GM12878 (cell line): ENCODE measurements at regions not wholly inside any gene's neighbourhood (a gene's known extent, or its start where the extent isn't known, plus 50 kb on each side); places are given as distances from the start of the nearest gene placed in this dataset.

Experiments used
- ATAC-seq: fragments of 200-7000 bp; cut with Tn5 transposase; 3 replicates; pipeline ENCODE4 v1.9.1; 2020; ENCODE audit warnings: mild to moderate bottlenecking, moderate library complexity
- BruUV-seq: library from RNA; stranded (reverse); fragments of 400-500 nt; replicated peaks from 2 replicates; lab custom pipeline; 2021; lab: Mats Ljungman, UMichigan
- CTCF ChIA-PET: fragments of 300-600 bp; sonication (Branson Sonifier 250); formaldehyde crosslinking; extraction: SDS; loops from one replicate; lab custom pipeline; 2021; ENCODE audit warnings: inconsistent platforms; lab: Yijun Ruan, JAX
- POLR2A ChIA-PET: fragments of 350-600 bp; formaldehyde crosslinking; extraction: SDS; loops from one replicate; lab custom pipeline; 2021; ENCODE audit warnings: inconsistent platforms; lab: Charles Lee
- RAD21 ChIA-PET: fragments of 300-600 bp; sonication (Branson Sonifier 250); formaldehyde crosslinking; loops from one replicate; lab custom pipeline; 2023; ENCODE audit warnings: antibody characterized with exemption; ENCODE audit not compliant: unreplicated experiment; lab: Charles Lee
- SMC1A ChIA-PET: fragments of 300-600 bp; sonication (Branson Sonifier 250); formaldehyde crosslinking; loops from one replicate; lab custom pipeline; 2023; ENCODE audit not compliant: unreplicated experiment, uncharacterized antibody; lab: Charles Lee
- DNase-seq: peaks from one replicate; pipeline ENCODE4 v3.0.0-alpha.2; 2011; ENCODE audit warnings: low read depth, low spot score
- FAIRE-seq: peaks from 3 replicates; lab custom pipeline; 2011; peaks lifted over from hg19 to GRCh38; lab: Jason Lieb, UNC
- H2AFZ ChIP-seq: 2 replicates; pipeline ENCODE4 v1.6.0; 2011; ENCODE audit warnings: low read depth, low read length, control low read depth; ENCODE audit not compliant: control insufficient read depth
- H3K27ac ChIP-seq: 2 replicates; pipeline ENCODE4 v1.5.1; 2011; ENCODE audit warnings: control low read depth; ENCODE audit not compliant: control insufficient read depth, insufficient read depth
- H3K27me3 ChIP-seq, 2 experiments: replicated peaks in 1 of 2; 2 replicates each; pipeline versions ENCODE4 v1.6.0 to v1.6.1; 2011; ENCODE audit warnings: low read length in 1 of 2; ENCODE audit not compliant: control insufficient read depth in 2 of 2, insufficient read depth in 2 of 2
- H3K36me3 ChIP-seq, 2 experiments: 2 replicates each; pipeline ENCODE4 v1.5.1; 2011; ENCODE audit warnings: low read length in 1 of 2; ENCODE audit not compliant: control insufficient read depth in 2 of 2, insufficient read depth in 2 of 2
- H3K4me1 ChIP-seq: 2 replicates; pipeline ENCODE4 v1.6.1; 2011; ENCODE audit warnings: mild to moderate bottlenecking, low read length, moderate library complexity, mixed read lengths; ENCODE audit not compliant: control insufficient read depth, insufficient read depth
- H3K4me2 ChIP-seq: 2 replicates; pipeline ENCODE4 v1.6.0; 2011; ENCODE audit warnings: control low read depth; ENCODE audit not compliant: control insufficient read depth, insufficient read depth
- H3K4me3 ChIP-seq: fragments of 200-600 bp; sonication (generic); 2 replicates; pipeline ENCODE4 v1.5.1; 2016
- H3K79me2 ChIP-seq: 2 replicates; pipeline ENCODE4 v1.6.0; 2011; ENCODE audit warnings: low read length; ENCODE audit not compliant: control insufficient read depth, insufficient read depth
- H3K9ac ChIP-seq: 2 replicates; pipeline ENCODE4 v1.8.0; 2011; ENCODE audit warnings: low read length, control low read depth, mixed read lengths; ENCODE audit not compliant: control insufficient read depth, insufficient read depth
- H3K9me3 ChIP-seq: replicated peaks from 3 replicates; pipeline ENCODE4 v1.5.1; 2011; ENCODE audit warnings: mild to moderate bottlenecking, low read length; ENCODE audit not compliant: control insufficient read depth, insufficient read depth
- H4K20me1 ChIP-seq: 2 replicates; pipeline ENCODE4 v1.6.0; 2011; ENCODE audit not compliant: control insufficient read depth, insufficient read depth
- BCL3 ChIP-seq: IDR thresholded peaks from 2 replicates; pipeline ENCODE4 v1.6.1; 2011; ENCODE audit warnings: borderline replicate concordance, low read depth, mild to moderate bottlenecking, moderate library complexity, low read length; ENCODE audit not compliant: insufficient read depth, poor library complexity, severe bottlenecking
- BRCA1 ChIP-seq: IDR thresholded peaks from 2 replicates; pipeline ENCODE4 v1.6.1; 2011; ENCODE audit warnings: low read depth, low read length, improper control_type of control experiment
- CBFB ChIP-seq: IDR thresholded peaks from 2 replicates; pipeline ENCODE4 v1.6.1; 2016; ENCODE audit warnings: antibody characterized with exemption, low read depth
- CBX3 ChIP-seq: fragments of 200-600 bp; sonication (generic); IDR thresholded peaks from 2 replicates; pipeline ENCODE4 v1.6.1; 2016; ENCODE audit warnings: low read depth, borderline replicate concordance
- CHD2 ChIP-seq: IDR thresholded peaks from 2 replicates; pipeline ENCODE4 v1.6.1; 2011; ENCODE audit warnings: low read depth, low read length, improper control_type of control experiment, borderline replicate concordance
- EZH2 ChIP-seq: IDR thresholded peaks from 2 replicates; pipeline ENCODE4 v1.6.1; 2012; ENCODE audit warnings: low read depth, mild to moderate bottlenecking, control low read depth, inconsistent platforms, low read length, borderline replicate concordance; ENCODE audit not compliant: control insufficient read depth
- KDM1A ChIP-seq: fragments of 200-600 bp; sonication (generic); IDR thresholded peaks from 2 replicates; pipeline ENCODE4 v1.6.1; 2016; ENCODE audit warnings: borderline replicate concordance
- MEF2B ChIP-seq: fragments of 450-650 bp; IDR thresholded peaks from 2 replicates; pipeline ENCODE4 v1.6.1; 2018; ENCODE audit warnings: mild to moderate bottlenecking, moderate library complexity; ENCODE audit not compliant: partially characterized antibody, poor library complexity, severe bottlenecking
- MTA2 ChIP-seq: fragments of 450-650 bp; IDR thresholded peaks from 2 replicates; pipeline ENCODE4 v1.6.1; 2016; ENCODE audit warnings: low read depth, mild to moderate bottlenecking, moderate library complexity
- NBN ChIP-seq: fragments of 450-650 bp; IDR thresholded peaks from 2 replicates; pipeline ENCODE4 v1.6.1; 2016
- NFYB ChIP-seq: IDR thresholded peaks from 2 replicates; pipeline ENCODE4 v1.6.1; 2011; ENCODE audit warnings: low read depth, mild to moderate bottlenecking, low read length, improper control_type of control experiment, moderate library complexity; ENCODE audit not compliant: insufficient read depth
- RAD21 ChIP-seq: IDR thresholded peaks from 2 replicates; pipeline ENCODE4 v1.6.1; 2011; ENCODE audit warnings: mild to moderate bottlenecking, low read depth, low read length, moderate library complexity; ENCODE audit not compliant: insufficient read depth
- RBBP5 ChIP-seq: fragments of 200-600 bp; sonication (generic); conservative IDR thresholded peaks from 2 replicates; pipeline ENCODE4 v1.6.1; 2016
- SIX5 ChIP-seq: IDR thresholded peaks from 2 replicates; pipeline ENCODE4 v1.6.1; 2011; ENCODE audit warnings: mild to moderate bottlenecking, low read depth, low read length, moderate library complexity; ENCODE audit not compliant: severe bottlenecking
- SMC3 ChIP-seq: IDR thresholded peaks from 2 replicates; pipeline ENCODE4 v1.6.1; 2011; ENCODE audit warnings: low read length, improper control_type of control experiment, borderline replicate concordance
- SREBF1 ChIP-seq: IDR thresholded peaks from 2 replicates; pipeline ENCODE4 v1.6.1; 2012; ENCODE audit warnings: mild to moderate bottlenecking, low read length
- SREBF2 ChIP-seq: IDR thresholded peaks from 2 replicates; pipeline ENCODE4 v1.6.1; 2012; ENCODE audit warnings: mild to moderate bottlenecking, low read length
- TARDBP ChIP-seq: IDR thresholded peaks from 2 replicates; pipeline ENCODE4 v1.6.1; 2016; ENCODE audit warnings: borderline replicate concordance
- TCF7 ChIP-seq: IDR thresholded peaks from 2 replicates; pipeline ENCODE4 v1.6.1; 2014; ENCODE audit warnings: antibody characterized with exemption, borderline replicate concordance
- WRNIP1 ChIP-seq: IDR thresholded peaks from 2 replicates; pipeline ENCODE4 v1.6.1; 2011; ENCODE audit warnings: low read depth, low read length, improper control_type of control experiment, borderline replicate concordance
- YBX1 ChIP-seq: fragments of 450-650 bp; IDR thresholded peaks from 2 replicates; pipeline ENCODE4 v1.6.1; 2016; ENCODE audit warnings: antibody characterized with exemption
- ZNF592 ChIP-seq: fragments of 450-650 bp; IDR thresholded peaks from 2 replicates; pipeline ENCODE4 v1.6.1; 2017; ENCODE audit warnings: mild to moderate bottlenecking, moderate library complexity
- WGBS: methylation state at CpG from one replicate; pipeline ENCODE4 v1.1.6; 2016; ENCODE audit warnings: low lambda C conversion rate; ENCODE audit not compliant: insufficient replicate concordance, insufficient coverage; ENCODE audit errors: missing lambda C conversion rate; 5-methylcytosine and 5-hydroxymethylcytosine counted together
- in situ Hi-C: fragments of 300-500 bp; cut with MboI; formaldehyde crosslinking; loops from 9 replicates; pipeline ENCODE4 v1.14.3; 2018; ENCODE audit warnings: mixed read lengths
- intact Hi-C: fragments of 100-400 bp; cut with micrococcal nuclease; formaldehyde crosslinking; loops from one replicate; pipeline ENCODE4 v1.14.2; 2022; ENCODE audit not compliant: unreplicated experiment

DNA sequence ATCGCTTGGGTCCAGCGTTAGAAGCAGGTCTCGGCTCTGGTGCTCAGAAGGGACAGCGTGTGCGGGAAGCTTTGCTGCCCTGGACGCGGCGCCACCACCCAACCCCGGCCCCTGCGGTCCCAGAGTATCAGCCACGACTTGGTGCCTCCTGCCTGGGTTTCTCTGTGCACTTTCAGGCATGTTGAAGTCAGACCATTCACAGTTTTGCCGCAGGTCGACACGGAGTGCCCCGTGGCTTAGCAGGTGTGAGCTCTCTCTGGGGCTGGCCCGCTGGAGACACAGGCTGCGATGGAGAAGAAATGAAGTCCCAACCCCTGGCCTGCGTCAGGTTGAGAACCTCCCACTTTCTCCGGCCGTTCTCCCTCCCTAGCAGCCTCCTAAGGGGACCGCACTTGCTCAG, 494.5 kb downstream of the BRD1 start (continued):
- no peak for TF ChIP-seq BCL3
- no peak for TF ChIP-seq NFYB
- TF ChIP-seq, all 136 proteins: peak for 0

DNA sequence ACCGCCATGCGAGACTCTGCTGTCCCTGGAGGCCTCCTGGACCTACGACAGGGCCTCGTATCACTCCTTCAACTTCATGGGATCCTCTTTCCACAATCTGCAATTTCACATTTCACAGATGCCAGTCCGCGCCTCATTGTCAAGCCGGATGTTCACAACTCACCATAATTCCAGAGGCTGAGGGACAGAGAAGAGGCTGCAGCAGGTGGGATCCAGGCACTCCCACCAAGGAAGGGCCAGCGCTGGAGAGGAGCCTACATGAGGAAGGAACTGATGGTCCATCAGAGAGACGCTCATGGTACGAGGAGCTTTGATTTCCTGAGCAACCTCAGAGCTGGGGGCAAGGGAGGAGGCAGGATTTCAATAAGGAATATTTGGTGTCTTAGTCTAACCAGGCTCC, 495.0 kb downstream of the BRD1 start:
- intact Hi-C loops (no loop called here), in situ Hi-C loops (loop anchor here (25.0 kb wide), 1 partner anchor 705 kb away; no protein-coding TSS in a partner anchor)
- FAIRE-seq (no peak), ATAC-seq (no peak), DNase-seq (no peak)
- no peaks in the 10 kb centered on the region; the same call in 2 of the 3 replicates for H3K9me3 ChIP-seq
- SMC1A ChIA-PET = no interaction called here
- H4K20me1 ChIP-seq = no peaks in the 10 kb centered on the region
- no peaks in the 10 kb centered on the region for H3K36me3 ChIP-seq
- H3K79me2 ChIP-seq = no peaks in the 10 kb centered on the region
- CTCF ChIA-PET = no interaction called here
- no peaks in the 10 kb centered on the region for H3K4me1 ChIP-seq
- 10% methylated on average over 10 of the region's 10 CpGs for WGBS
- no peak overlapping the region for H3K9ac ChIP-seq
- POLR2A ChIA-PET = no interaction called here
- TF ChIP-seq CBX3 (no peak), SREBF2 (no peak), YBX1 (no peak), RBBP5 (no peak), TARDBP (no peak), SIX5 (no peak), EZH2 (no peak), RAD21 (no peak), BRCA1 (no peak), TCF7 (no peak), WRNIP1 (no peak), CBFB (no peak), NBN (no peak), MTA2 (no peak), MEF2B (no peak), KDM1A (no peak), ZNF592 (no peak), SMC3 (no peak), CHD2 (no peak), SREBF1 (no peak)
- no peak overlapping the region for H3K4me2 ChIP-seq
- H3K4me3 ChIP-seq = no peak overlapping the region
- RAD21 ChIA-PET = no interaction called here
- H3K27me3 ChIP-seq = no peaks in the 10 kb centered on the region; a peak in 1 of 4 replicates
- no peak overlapping the region for H2AFZ ChIP-seq
- BruUV-seq = no TSS peak
- no peak overlapping the region for H3K27ac ChIP-seq
